HCT116 (cell line): ENCODE measurements at regions not wholly inside any gene's neighbourhood (a gene's known extent, or its start where the extent isn't known, plus 50 kb on each side); places are given as distances from the start of the nearest gene placed in this dataset.

Source experiments
- ATAC-seq: fragments of 200-7000 bp; cut with Tn5 transposase; 2 replicates; pipeline ENCODE4 v1.9.1; 2020; ENCODE audit warnings: mild to moderate bottlenecking, moderate library complexity
- BruUV-seq: library from RNA; stranded (reverse); fragments of 400-500 nt; replicated peaks from 2 replicates; lab custom pipeline; 2021; lab: Mats Ljungman, UMichigan
- CTCF ChIA-PET: fragments of 300-600 bp; sonication (Branson Sonifier 250); formaldehyde crosslinking; loops from one replicate; lab custom pipeline; 2021; ENCODE audit warnings: antibody characterized with exemption; lab: Charles Lee
- POLR2A ChIA-PET: fragments of 300-600, 350-600 bp; sonication (Branson Sonifier 250); formaldehyde crosslinking; loops from one replicate; lab custom pipeline; 2021; ENCODE audit warnings: antibody characterized with exemption; lab: Charles Lee
- RAD21 ChIA-PET, 2 experiments: fragments of 300-600 bp; sonication (Branson Sonifier 250); formaldehyde crosslinking; loops; one replicate each; lab custom pipeline; 2023; ENCODE audit warnings: low total read pairs in 2 of 2; ENCODE audit not compliant: uncharacterized antibody in 2 of 2, unreplicated experiment in 2 of 2, low non-redundant PET in 1 of 2; lab: Charles Lee
- DNase-seq: peaks from one replicate; pipeline ENCODE4 v3.0.0-alpha.2; 2010; ENCODE audit warnings: low read depth, low spot score
- H2AFZ ChIP-seq: fragments of 200-600 bp; shearing (Covaris generic), sonication (generic); 2 replicates; pipeline ENCODE4 v1.6.1; 2017; ENCODE audit warnings: low read depth, mixed run types, mixed read lengths, antibody characterized with exemption, low read length; ENCODE audit not compliant: poor library complexity, severe bottlenecking
- H3K27ac ChIP-seq: 2 replicates; pipeline ENCODE4 v1.5.1; 2012; ENCODE audit warnings: low read depth, low read length
- H3K27me3 ChIP-seq: fragments of 200-600 bp; sonication (generic); 2 replicates; pipeline ENCODE4 v1.6.1; 2016; ENCODE audit warnings: mixed run types, low read length, mixed read lengths; ENCODE audit not compliant: insufficient read depth
- H3K36me3 ChIP-seq, 2 experiments: fragments of 200-500 bp in 1 of 2; fragments of 200-600 bp in 1 of 2; sonication (Bioruptor generic) in 1 of 2; sonication (generic) in 1 of 2; 2 replicates each; pipeline versions ENCODE4 v1.5.1 to v1.6.1; 2014 to 2016; ENCODE audit warnings: low read length in 2 of 2, inconsistent platforms in 1 of 2, mixed read lengths in 1 of 2, mixed run types in 1 of 2; ENCODE audit not compliant: insufficient read depth in 2 of 2, control insufficient read depth in 1 of 2
- H3K4me1 ChIP-seq, 2 experiments: fragments of 200-600 bp in 1 of 2; sonication (generic) in 1 of 2; 2 replicates each; pipeline versions ENCODE4 v1.5.1 to v1.6.1; 2012 to 2017; ENCODE audit warnings: low read length in 2 of 2, inconsistent platforms in 1 of 2, mild to moderate bottlenecking in 1 of 2, mixed read lengths in 1 of 2, mixed run types in 1 of 2, moderate library complexity in 1 of 2; ENCODE audit not compliant: insufficient read depth in 2 of 2, control insufficient read depth in 1 of 2
- H3K4me2 ChIP-seq: fragments of 200-600 bp; sonication (generic); 2 replicates; pipeline ENCODE4 v1.6.1; 2017; ENCODE audit warnings: mixed run types, low read length, mixed read lengths
- H3K4me3 ChIP-seq, 2 experiments: fragments of 200-600 bp in 1 of 2; sonication (generic) in 1 of 2; replicated peaks in 1 of 2; 2 replicates each; pipeline ENCODE4 v1.5.1; 2011 to 2016; ENCODE audit warnings: low read length in 2 of 2, control low read depth in 1 of 2, low read depth in 1 of 2, mild to moderate bottlenecking in 1 of 2, mixed read lengths in 1 of 2, mixed run types in 1 of 2
- H3K79me2 ChIP-seq: fragments of 200-600 bp; sonication (generic); 2 replicates; pipeline ENCODE4 v1.6.1; 2017; ENCODE audit warnings: mild to moderate bottlenecking, mixed run types, low read length, moderate library complexity, mixed read lengths; ENCODE audit not compliant: insufficient read depth
- H3K9ac ChIP-seq: fragments of 200-600 bp; sonication (generic); 2 replicates; pipeline ENCODE4 v1.6.1; 2016; ENCODE audit warnings: low read length, mixed read lengths
- H3K9me2 ChIP-seq: fragments of 200-600 bp; sonication (generic), shearing (Covaris generic); 2 replicates; pipeline ENCODE4 v1.6.1; 2017; ENCODE audit warnings: mixed run types, mild to moderate bottlenecking, moderate library complexity; ENCODE audit not compliant: insufficient read depth
- H3K9me3 ChIP-seq, 2 experiments: fragments of 200-500 bp in 1 of 2; fragments of 200-600 bp in 1 of 2; sonication (Bioruptor generic) in 1 of 2; sonication (generic) in 1 of 2; 2 replicates each; pipeline ENCODE4 v1.6.1; 2014 to 2017; ENCODE audit warnings: low read length in 2 of 2, mixed read lengths in 2 of 2, inconsistent platforms in 1 of 2, low read depth in 1 of 2, mild to moderate bottlenecking in 1 of 2, mixed run types in 1 of 2, moderate library complexity in 1 of 2; ENCODE audit not compliant: control insufficient read depth in 1 of 2, insufficient read depth in 1 of 2
- H4K20me1 ChIP-seq: fragments of 200-600 bp; sonication (generic), shearing (Covaris generic); 2 replicates; pipeline ENCODE4 v1.6.1; 2017; ENCODE audit warnings: mixed run types, mild to moderate bottlenecking, moderate library complexity; ENCODE audit not compliant: insufficient read depth
- CBX3 ChIP-seq: IDR thresholded peaks from 2 replicates; pipeline ENCODE4 v1.6.1; 2012; ENCODE audit warnings: low read depth
- CEBPB ChIP-seq: IDR thresholded peaks from 2 replicates; pipeline ENCODE4 v1.6.1; 2012; ENCODE audit warnings: low read depth
- EGR1 ChIP-seq: IDR thresholded peaks from 2 replicates; pipeline ENCODE4 v1.6.1; 2012; ENCODE audit warnings: low read depth
- ELF1 ChIP-seq: IDR thresholded peaks from 2 replicates; pipeline ENCODE4 v1.6.1; 2012; ENCODE audit warnings: low read depth, borderline replicate concordance
- EZH2 ChIP-seq: fragments of 200-600 bp; sonication (generic); IDR thresholded peaks from 2 replicates; pipeline ENCODE4 v1.6.1; 2017; ENCODE audit warnings: antibody characterized with exemption, mixed run types
- EZH2phosphoT487 ChIP-seq: fragments of 200-600 bp; IDR thresholded peaks from 2 replicates; pipeline ENCODE4 v1.6.1; 2018; ENCODE audit warnings: antibody characterized with exemption, borderline replicate concordance
- FOSL1 ChIP-seq: IDR thresholded peaks from 2 replicates; pipeline ENCODE4 v1.6.1; 2012; ENCODE audit warnings: low read depth
- JUND ChIP-seq: IDR thresholded peaks from 2 replicates; pipeline ENCODE4 v1.6.1; 2012
- POLR2AphosphoS5 ChIP-seq: IDR thresholded peaks from 2 replicates; pipeline ENCODE4 v1.6.1; 2011; ENCODE audit warnings: mild to moderate bottlenecking, low read depth, low read length, moderate library complexity
- RAD21 ChIP-seq: IDR thresholded peaks from 2 replicates; pipeline ENCODE4 v1.6.1; 2012; ENCODE audit warnings: low read depth, mild to moderate bottlenecking
- REST ChIP-seq: IDR thresholded peaks from 2 replicates; pipeline ENCODE4 v1.6.1; 2012; ENCODE audit warnings: low read depth
- SIN3A ChIP-seq: IDR thresholded peaks from 2 replicates; pipeline ENCODE4 v1.6.1; 2012; ENCODE audit warnings: low read depth
- ZBTB33 ChIP-seq: IDR thresholded peaks from 2 replicates; pipeline ENCODE4 v1.6.1; 2011; ENCODE audit warnings: mild to moderate bottlenecking, low read length, moderate library complexity; ENCODE audit not compliant: insufficient replicate concordance; ENCODE audit errors: extremely low read depth
- ZNF274 ChIP-seq: fragments of 200-500 bp; sonication (Bioruptor generic); IDR thresholded peaks from 2 replicates; pipeline ENCODE4 v1.6.1; 2014; ENCODE audit warnings: mild to moderate bottlenecking, low read depth, low read length, inconsistent platforms
- intact Hi-C: fragments of 100-400 bp; cut with micrococcal nuclease; formaldehyde crosslinking; loops from 2 replicates; pipeline ENCODE4 v1.10.0; 2022
- TF ChIP-seq, protein P1 (sequence below): IDR thresholded peaks from 2 replicates; pipeline ENCODE4 v1.6.1; 2012
- TF ChIP-seq, protein P2 (sequence below): IDR thresholded peaks from 2 replicates; pipeline ENCODE4 v1.6.1; 2012

- no peak overlapping the region for H3K9ac ChIP-seq
- DNase-seq (no peak), ATAC-seq (no peak)
- TF ChIP-seq, protein P1, sequence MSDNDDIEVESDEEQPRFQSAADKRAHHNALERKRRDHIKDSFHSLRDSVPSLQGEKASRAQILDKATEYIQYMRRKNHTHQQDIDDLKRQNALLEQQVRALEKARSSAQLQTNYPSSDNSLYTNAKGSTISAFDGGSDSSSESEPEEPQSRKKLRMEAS = no peak
- TF ChIP-seq FOSL1 (no peak), EZH2 (no peak), POLR2AphosphoS5 (no peak), JUND (no peak), ZNF274 (no peak)
- H2AFZ ChIP-seq = no peak overlapping the region
- H3K4me1 ChIP-seq = no peaks in the 10 kb centered on the region
- H3K9me3 ChIP-seq = peaks cover 11 to 33% of the 10 kb centered on the region in 2 experiments; a peak in 2 of 4 replicates
- intact Hi-C loops = no loop called here
- H3K9me2 ChIP-seq = no peaks in the 10 kb centered on the region
- no peaks in the 10 kb centered on the region for H3K27me3 ChIP-seq
- H3K4me3 ChIP-seq = no peak overlapping the region
- POLR2A ChIA-PET = no interaction called here
- RAD21 ChIA-PET = no interaction called here
- no peaks in the 10 kb centered on the region for H3K36me3 ChIP-seq
- H3K79me2 ChIP-seq = no peaks in the 10 kb centered on the region
- H3K27ac ChIP-seq = no peak overlapping the region
- CTCF ChIA-PET = no interaction called here
- no peaks in the 10 kb centered on the region for H4K20me1 ChIP-seq
- no TSS peak for BruUV-seq
- H3K4me2 ChIP-seq = no peak overlapping the region
Measured at GRCh38 chr5:4148009-4148408, 552.4 kb downstream of the IRX1 start.

DNA sequence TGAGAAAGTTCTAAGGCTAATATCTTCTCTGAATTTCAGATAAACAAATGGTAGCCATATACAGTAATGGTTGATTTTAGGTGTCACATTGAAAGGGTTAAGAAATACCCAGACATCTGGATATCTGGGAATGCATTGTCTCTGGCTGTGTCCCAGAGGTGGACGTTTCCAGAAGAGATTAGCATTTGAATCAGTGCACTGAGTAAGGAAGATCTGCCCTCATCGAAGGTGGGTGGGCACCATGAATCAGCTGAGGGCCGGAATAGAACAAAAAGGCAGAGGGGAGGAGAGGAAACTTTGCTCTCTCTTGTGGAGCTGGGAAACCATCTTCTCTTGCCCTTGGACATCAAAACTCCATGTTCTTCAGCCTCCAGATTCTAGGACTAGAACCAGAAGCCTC is 554.4 kb downstream of the IRX1 start:
- no peak overlapping the region for H3K27ac ChIP-seq
- intact Hi-C loops = no loop called here
- no peak overlapping the region for H3K4me3 ChIP-seq
- ATAC-seq = no peak
- H3K79me2 ChIP-seq = no peaks in the 10 kb centered on the region
- no peaks in the 10 kb centered on the region for H3K9me2 ChIP-seq
- H2AFZ ChIP-seq = no peak overlapping the region
- DNase-seq = no peak
- ChIA-PET CTCF (no interaction called here), POLR2A (no interaction called here), RAD21 (no interaction called here)
- H3K4me1 ChIP-seq = no peaks in the 10 kb centered on the region
- H3K36me3 ChIP-seq = no peaks in the 10 kb centered on the region
- H3K9me3 ChIP-seq = peaks cover 15 to 37% of the 10 kb centered on the region in 2 experiments; a peak in 2 of 4 replicates
- H4K20me1 ChIP-seq = no peaks in the 10 kb centered on the region
- no peak overlapping the region for H3K9ac ChIP-seq
- no peaks in the 10 kb centered on the region for H3K27me3 ChIP-seq
- BruUV-seq = no TSS peak
- no peak overlapping the region for H3K4me2 ChIP-seq
- TF ChIP-seq RAD21 (no peak), EGR1 (no peak), FOSL1 (no peak), REST (no peak), JUND (no peak), ZNF274 (no peak), EZH2phosphoT487 (no peak), CEBPB (no peak), SIN3A (no peak), CBX3 (no peak), ELF1 (no peak), ZBTB33 (no peak)
- TF ChIP-seq, protein P1 = no peak
- TF ChIP-seq, protein P2, sequence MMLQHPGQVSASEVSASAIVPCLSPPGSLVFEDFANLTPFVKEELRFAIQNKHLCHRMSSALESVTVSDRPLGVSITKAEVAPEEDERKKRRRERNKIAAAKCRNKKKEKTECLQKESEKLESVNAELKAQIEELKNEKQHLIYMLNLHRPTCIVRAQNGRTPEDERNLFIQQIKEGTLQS = no peak
